Ectodermal cell (in vitro differentiated cells): ENCODE measurements at regions not wholly inside any gene's neighbourhood (a gene's known extent, or its start where the extent isn't known, plus 50 kb on each side); places are given as distances from the start of the nearest gene placed in this dataset.
"Not testable (repeated sequence)": the region's sequence is repeated elsewhere in the genome, so short reads cannot be mapped to it uniquely, and the experiment has no call there.

Experiments used
- H3K27ac ChIP-seq: 2 replicates; pipeline ENCODE4 v1.7.0; 2013; ENCODE audit warnings: mild to moderate bottlenecking, low read depth, low read length; ENCODE audit not compliant: insufficient read depth, poor library complexity, severe bottlenecking
- H3K27me3 ChIP-seq: 2 replicates; pipeline ENCODE4 v1.7.0; 2013; ENCODE audit warnings: mild to moderate bottlenecking, low read length; ENCODE audit not compliant: insufficient read depth, control insufficient read depth, poor library complexity, severe bottlenecking
- H3K36me3 ChIP-seq: one replicate; pipeline ENCODE4 v1.7.0; 2013; ENCODE audit warnings: low read length; ENCODE audit not compliant: control insufficient read depth, insufficient read depth
- H3K4me1 ChIP-seq: one replicate; pipeline ENCODE4 v1.7.0; 2013; ENCODE audit warnings: low read length; ENCODE audit not compliant: control insufficient read depth, insufficient read depth
- H3K4me3 ChIP-seq: 2 replicates; pipeline ENCODE4 v1.7.0; 2013; ENCODE audit warnings: low read depth, low read length, control low read depth; ENCODE audit not compliant: insufficient read depth
- H3K9me3 ChIP-seq: 2 replicates; pipeline ENCODE4 v1.7.0; 2013; ENCODE audit warnings: mild to moderate bottlenecking, low read length, moderate library complexity; ENCODE audit not compliant: control insufficient read depth
- WGBS, 2 experiments: methylation state at CpG; one replicate each; pipeline ENCODE4 v1.1.7; 2013; ENCODE audit warnings: missing lambda C conversion rate in 2 of 2; 5-methylcytosine and 5-hydroxymethylcytosine counted together

- no peak overlapping the region for H3K4me3 ChIP-seq
- no peaks in the 10 kb centered on the region for H3K27me3 ChIP-seq
- no peak overlapping the region for H3K27ac ChIP-seq
- H3K9me3 ChIP-seq, result no peaks in the 10 kb centered on the region
- H3K36me3 ChIP-seq, result no peaks in the 10 kb centered on the region
- WGBS, 2 experiments, result 92 to 93% methylated on average over 7 of the region's 7 CpGs
- H3K4me1 ChIP-seq, result no peaks in the 10 kb centered on the region
Observed at GRCh38 chr12:93002293-93003054, 73.4 kb upstream of the EEA1 start.

- no peaks in the 10 kb centered on the region for H3K9me3 ChIP-seq
- H3K4me1 ChIP-seq, result no peaks in the 10 kb centered on the region
- 84 to 90% methylated on average over 6 to 8 of the region's 9 CpGs for WGBS, 2 experiments
- no peak overlapping the region for H3K4me3 ChIP-seq
- H3K27me3 ChIP-seq, result no peaks in the 10 kb centered on the region
- no peak overlapping the region for H3K27ac ChIP-seq
- no peaks in the 10 kb centered on the region for H3K36me3 ChIP-seq
Observed at GRCh38 chr12:93003531-93004239, 74.6 kb upstream of the EEA1 start.

GRCh38 chr12:93005928-93006392, 76.9 kb upstream of the EEA1 start:
- Histone ChIP-seq H3K4me1 (no peaks in the 10 kb centered on the region), H3K27ac (no peak overlapping the region), H3K9me3 (no peaks in the 10 kb centered on the region), H3K27me3 (no peaks in the 10 kb centered on the region), H3K4me3 (no peak overlapping the region), H3K36me3 (no peaks in the 10 kb centered on the region)
- 88 to 91% methylated on average over 8 of the region's 8 CpGs for WGBS, 2 experiments

DNA sequence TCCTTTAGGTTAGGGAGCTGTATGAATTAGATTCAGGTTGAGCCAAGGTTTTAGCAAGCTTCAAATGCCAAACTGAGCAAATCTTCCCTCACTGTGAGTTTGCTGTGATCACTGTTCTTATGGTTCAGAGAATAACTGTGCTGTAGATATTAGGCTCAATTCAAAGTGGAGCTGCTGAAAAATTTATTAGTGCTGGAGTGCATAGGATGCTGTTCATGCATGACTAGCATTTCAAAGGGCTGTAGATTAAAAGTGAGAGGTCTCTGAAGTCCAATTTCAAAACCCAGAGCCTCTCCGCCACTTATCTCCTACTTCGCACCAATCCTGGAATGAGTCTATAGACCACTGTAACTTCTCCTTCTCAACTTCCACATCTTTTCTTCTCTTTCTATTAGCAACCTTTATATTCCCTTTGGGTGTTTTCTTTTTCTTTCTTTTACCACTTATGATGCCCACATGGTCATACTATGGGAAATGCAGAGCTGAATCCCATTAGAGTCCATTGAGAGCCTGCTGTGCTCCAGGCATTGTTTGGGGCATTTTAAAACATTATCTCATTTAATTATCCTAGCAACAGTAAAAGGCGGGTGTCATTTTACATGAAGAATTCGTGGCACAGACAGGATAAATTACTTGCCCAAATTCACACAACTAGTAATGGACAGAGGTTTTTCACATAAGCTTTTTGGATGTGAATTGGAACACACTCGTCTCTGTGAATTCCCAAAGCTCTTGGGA, 77.5 kb upstream of the EEA1 start:
- Histone ChIP-seq H3K27me3 (no peaks in the 10 kb centered on the region), H3K4me3 (no peak overlapping the region), H3K36me3 (no peaks in the 10 kb centered on the region), H3K9me3 (no peaks in the 10 kb centered on the region), H3K4me1 (no peaks in the 10 kb centered on the region), H3K27ac (no peak overlapping the region)
- WGBS, 2 experiments, result 85 to 91% methylated on average over 5 of the region's 5 CpGs

DNA sequence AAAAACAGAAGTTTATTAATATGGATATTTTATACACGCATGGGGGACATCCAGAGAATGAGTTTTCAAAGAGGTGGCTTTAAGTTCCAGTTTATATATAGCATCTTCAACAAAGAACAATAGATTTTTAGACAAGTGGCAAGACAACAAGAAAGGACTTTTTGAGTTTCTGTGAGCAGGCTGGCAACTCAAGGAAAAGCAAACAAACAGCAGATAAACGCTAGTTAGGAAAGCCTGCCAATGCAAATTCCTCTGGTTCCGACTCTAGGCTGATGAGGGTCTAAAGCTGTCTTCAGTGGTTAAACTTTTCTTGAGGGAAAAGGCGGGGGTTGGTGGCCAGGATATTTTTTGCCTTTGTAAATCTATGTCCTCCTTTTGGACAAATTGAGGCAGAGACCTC, 78.4 kb upstream of the EEA1 start:
- 79 to 82% methylated on average over 3 to 4 of the region's 4 CpGs for WGBS, 2 experiments
- Histone ChIP-seq H3K9me3 (no peaks in the 10 kb centered on the region), H3K36me3 (no peaks in the 10 kb centered on the region), H3K4me1 (no peaks in the 10 kb centered on the region), H3K4me3 (no peak overlapping the region), H3K27ac (no peak overlapping the region), H3K27me3 (no peaks in the 10 kb centered on the region)

- Histone ChIP-seq H3K9me3 (no peaks in the 10 kb centered on the region), H3K36me3 (no peaks in the 10 kb centered on the region), H3K4me3 (no peak overlapping the region), H3K27ac (no peak overlapping the region), H3K4me1 (no peaks in the 10 kb centered on the region), H3K27me3 (no peaks in the 10 kb centered on the region)
- WGBS, 2 experiments, result 90 to 91% methylated on average over 2 of the region's 3 CpGs
Observed at GRCh38 chr12:93008044-93008778, 79.1 kb upstream of the EEA1 start.

- H3K9me3 ChIP-seq, H3K27me3 ChIP-seq, H3K36me3 ChIP-seq, H3K4me1 ChIP-seq, H3K27ac ChIP-seq, H3K4me3 ChIP-seq: not testable (repeated sequence)
- WGBS, 2 experiments, result 90 to 96% methylated on average over 7 of the region's 7 CpGs
Observed at GRCh38 chr12:93008880-93009279, 79.8 kb upstream of the EEA1 start.

DNA sequence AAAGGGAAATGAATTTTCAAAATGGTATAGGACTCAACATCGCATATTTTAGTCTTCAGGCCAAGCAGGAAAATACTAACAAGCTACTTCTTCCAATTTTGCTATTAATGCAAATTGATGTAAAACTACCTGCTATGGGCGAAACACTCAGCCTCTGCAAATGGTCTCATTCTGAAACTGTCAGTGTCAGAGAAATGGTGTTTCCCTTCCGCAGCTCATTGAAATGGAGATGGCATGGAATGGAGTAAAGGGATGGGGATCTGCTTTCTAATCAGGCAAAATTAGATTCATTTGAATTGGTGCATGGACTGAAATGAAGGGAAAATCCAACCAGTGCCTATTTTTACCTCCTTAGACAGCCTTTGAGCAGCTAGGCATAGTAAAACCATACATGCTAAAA, 80.4 kb upstream of the EEA1 start:
- Histone ChIP-seq H3K4me3 (no peak overlapping the region), H3K27ac (no peak overlapping the region), H3K9me3 (no peaks in the 10 kb centered on the region), H3K36me3 (no peaks in the 10 kb centered on the region), H3K4me1 (no peaks in the 10 kb centered on the region), H3K27me3 (no peaks in the 10 kb centered on the region)
- WGBS, 2 experiments, result 89 to 94% methylated on average over 3 of the region's 3 CpGs

- Histone ChIP-seq H3K4me1 (no peaks in the 10 kb centered on the region), H3K4me3 (no peak overlapping the region), H3K27ac (no peak overlapping the region), H3K9me3 (no peaks in the 10 kb centered on the region), H3K27me3 (no peaks in the 10 kb centered on the region), H3K36me3 (no peaks in the 10 kb centered on the region)
- WGBS, 2 experiments, result no CpG with 5 or more reads among the region's 2 CpGs
Observed at GRCh38 chr12:93010461-93010860, 81.4 kb upstream of the EEA1 start.
